GM23338 (cell line): ENCODE measurements at regions not wholly inside any gene's neighbourhood (a gene's known extent, or its start where the extent isn't known, plus 50 kb on each side); places are given as distances from the start of the nearest gene placed in this dataset.

Experiments used
- CREB1 ChIP-seq: fragments of 250-450 bp; sonication (Bioruptor Pico); IDR thresholded peaks from 2 replicates; pipeline ENCODE4 v1.5.0; 2020; ENCODE audit warnings: low read depth, mild to moderate bottlenecking, moderate library complexity
- CTCF ChIP-seq, 2 experiments: fragments of 200-600 bp in 1 of 2; sonication (generic) in 1 of 2; conservative IDR thresholded peaks; 2 replicates each; pipeline versions ENCODE4 v1.5.1 to v1.6.1; 2016 to 2017; ENCODE audit warnings: antibody characterized with exemption in 2 of 2, low read depth in 2 of 2, mild to moderate bottlenecking in 2 of 2, moderate library complexity in 1 of 2
- EZH2 ChIP-seq: fragments of 200-600 bp; sonication (generic); IDR thresholded peaks from one replicate; pipeline ENCODE4 v1.8.0; 2017; ENCODE audit warnings: antibody characterized with exemption, mild to moderate bottlenecking, low read depth; ENCODE audit not compliant: unreplicated experiment
- EZH2phosphoT487 ChIP-seq: fragments of 200-600 bp; sonication (generic); IDR thresholded peaks from one replicate; pipeline ENCODE4 v1.8.1; 2018; ENCODE audit warnings: antibody characterized with exemption; ENCODE audit not compliant: unreplicated experiment
- TF ChIP-seq, protein P1 (sequence below): IDR thresholded peaks from 2 replicates; pipeline ENCODE4 v1.6.1; 2016; ENCODE audit warnings: antibody characterized with exemption

- TF ChIP-seq EZH2 (no peak), CTCF (conservative IDR thresholded peaks at IDR 0.05; ENCODE audit: low read depth in 2 of 2) (no peak), CREB1 (CRISPR knock-in tag) (no peak), EZH2phosphoT487 (no peak)
- TF ChIP-seq, protein P1, sequence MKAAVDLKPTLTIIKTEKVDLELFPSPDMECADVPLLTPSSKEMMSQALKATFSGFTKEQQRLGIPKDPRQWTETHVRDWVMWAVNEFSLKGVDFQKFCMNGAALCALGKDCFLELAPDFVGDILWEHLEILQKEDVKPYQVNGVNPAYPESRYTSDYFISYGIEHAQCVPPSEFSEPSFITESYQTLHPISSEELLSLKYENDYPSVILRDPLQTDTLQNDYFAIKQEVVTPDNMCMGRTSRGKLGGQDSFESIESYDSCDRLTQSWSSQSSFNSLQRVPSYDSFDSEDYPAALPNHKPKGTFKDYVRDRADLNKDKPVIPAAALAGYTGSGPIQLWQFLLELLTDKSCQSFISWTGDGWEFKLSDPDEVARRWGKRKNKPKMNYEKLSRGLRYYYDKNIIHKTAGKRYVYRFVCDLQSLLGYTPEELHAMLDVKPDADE: no peak
These were observed 133.4 kb upstream of the TOP1 start for GRCh38 chr20:40895182-40895581.
